ENCODE measurements at regions not wholly inside any gene's neighbourhood (a gene's known extent, or its start where the extent isn't known, plus 50 kb on each side); places are given as distances from the start of the nearest gene placed in this dataset.
A peak's percentile ranks its signal among the peaks of the same experiment; 100 is the strongest.

GRCh38 chr3:72459588-72459987 is 388.7 kb downstream of the SHQ1 start:
- no peak for DNase-seq (ENCODE audit: low read depth)

- no peak for DNase-seq (ENCODE audit: low read depth)
These were observed 389.9 kb downstream of the SHQ1 start for GRCh38 chr3:72458375-72458774.

- no peak for DNase-seq (ENCODE audit: low read depth)
These were observed 393.8 kb downstream of the SHQ1 start for GRCh38 chr3:72454441-72454840.

GRCh38 chr3:72453706-72454105 is 394.5 kb downstream of the SHQ1 start:
- DNase-seq (ENCODE audit: low read depth) = no peak

GRCh38 chr3:72452745-72453144 is 395.5 kb downstream of the SHQ1 start:
- DNase-seq (ENCODE audit: low read depth) = no peak

GRCh38 chr3:72451841-72452240 is 396.4 kb downstream of the SHQ1 start:
- no peak for DNase-seq (ENCODE audit: low read depth)

GRCh38 chr3:72449551-72449950 is 398.7 kb downstream of the SHQ1 start:
- DNase-seq (ENCODE audit: low read depth) = no peak

GRCh38 chr3:72448858-72449257 is 399.4 kb downstream of the SHQ1 start:
- no peak for DNase-seq (ENCODE audit: low read depth)

- DNase-seq (ENCODE audit: low read depth) = no peak
These were observed 399.8 kb downstream of the SHQ1 start for GRCh38 chr3:72448375-72448823.

- DNase-seq (ENCODE audit: low read depth) = peak; percentile 82
These were observed 400.9 kb downstream of the SHQ1 start for GRCh38 chr3:72447059-72447946.

GRCh38 chr3:72446218-72447058 is 401.8 kb downstream of the SHQ1 start, which contains the start of gene RYBP:
TSS of gene RYBP (minus strand) at chr3:72446621.
- DNase-seq (ENCODE audit: low read depth) = no peak

- DNase-seq (ENCODE audit: low read depth) = no peak
These were observed 402.4 kb downstream of the SHQ1 start for GRCh38 chr3:72445827-72446217.

- no peak for DNase-seq (ENCODE audit: low read depth)
These were observed 403.5 kb downstream of the SHQ1 start for GRCh38 chr3:72444656-72445223.

GRCh38 chr3:72442759-72443158 is 405.5 kb downstream of the SHQ1 start:
- DNase-seq (ENCODE audit: low read depth) = no peak

- DNase-seq (ENCODE audit: low read depth) = no peak
These were observed 406.8 kb downstream of the SHQ1 start for GRCh38 chr3:72441284-72441994.

GRCh38 chr3:72440491-72440890 is 407.8 kb downstream of the SHQ1 start:
- DNase-seq (ENCODE audit: low read depth) = no peak

GRCh38 chr3:72439321-72440183 is 408.7 kb downstream of the SHQ1 start:
- no peak for DNase-seq (ENCODE audit: low read depth)

- DNase-seq (ENCODE audit: low read depth) = no peak
These were observed 410.4 kb downstream of the SHQ1 start for GRCh38 chr3:72437661-72438406.

- DNase-seq (ENCODE audit: low read depth) = no peak
These were observed 411.2 kb downstream of the SHQ1 start for GRCh38 chr3:72436863-72437592.

- DNase-seq (ENCODE audit: low read depth) = no peak
These were observed 413.9 kb downstream of the SHQ1 start for GRCh38 chr3:72434296-72434695.
